NCI-H128 (cell line): ENCODE measurements at regions not wholly inside any gene's neighbourhood (a gene's known extent, or its start where the extent isn't known, plus 50 kb on each side); places are given as distances from the start of the nearest gene placed in this dataset.

Experiments
- DNase-seq: peaks from one replicate; lab custom pipeline; 2025; ENCODE audit not compliant: unreplicated experiment; lab: John Stamatoyannopoulos, UW

- DNase-seq = no peak
Observed at GRCh38 chr3:22296601-22297000, 545.6 kb upstream of the ZNF385D start.

GRCh38 chr3:22297436-22297835, 546.4 kb upstream of the ZNF385D start:
- no peak for DNase-seq

- no peak for DNase-seq
Observed at GRCh38 chr3:22306454-22306853, 555.4 kb upstream of the ZNF385D start.

GRCh38 chr3:22308871-22309270, 557.9 kb upstream of the ZNF385D start:
- no peak for DNase-seq

- DNase-seq = no peak
Observed at GRCh38 chr3:22315925-22316324, 564.9 kb upstream of the ZNF385D start.

GRCh38 chr3:22318325-22318724, 567.3 kb upstream of the ZNF385D start:
- no peak for DNase-seq

GRCh38 chr3:22319446-22319845, 568.4 kb upstream of the ZNF385D start:
- DNase-seq = no peak

GRCh38 chr3:22322861-22323260, 571.9 kb upstream of the ZNF385D start:
- DNase-seq = no peak

GRCh38 chr3:22326305-22326704, 575.3 kb upstream of the ZNF385D start:
- DNase-seq = no peak

- no peak for DNase-seq
Observed at GRCh38 chr3:22334996-22335395, 584.0 kb upstream of the ZNF385D start.

- DNase-seq = no peak
Observed at GRCh38 chr3:22349215-22349851, 598.3 kb upstream of the ZNF385D start.

GRCh38 chr3:22351806-22352205, 600.8 kb upstream of the ZNF385D start:
- DNase-seq = no peak

- DNase-seq = no peak
Observed at GRCh38 chr3:22353126-22353525, 602.1 kb upstream of the ZNF385D start.

- no peak for DNase-seq
Observed at GRCh38 chr3:22358334-22358733, 607.3 kb upstream of the ZNF385D start.

- DNase-seq = no peak
Observed at GRCh38 chr3:22360164-22360563, 609.2 kb upstream of the ZNF385D start.

- DNase-seq = no peak
Observed at GRCh38 chr3:22360970-22361369, 610.0 kb upstream of the ZNF385D start.

- DNase-seq = no peak
Observed at GRCh38 chr3:22361521-22361920, 610.5 kb upstream of the ZNF385D start.

GRCh38 chr3:22364851-22365250, 613.8 kb upstream of the ZNF385D start:
- DNase-seq = no peak

GRCh38 chr3:22366781-22367180, 615.8 kb upstream of the ZNF385D start:
- no peak for DNase-seq

- DNase-seq = no peak
Observed at GRCh38 chr3:22371036-22371435, 620.0 kb upstream of the ZNF385D start.

- DNase-seq = no peak
Observed at GRCh38 chr3:22371607-22372291, 620.7 kb upstream of the ZNF385D start.

- no peak for DNase-seq
Observed at GRCh38 chr3:22372292-22373062, 621.5 kb upstream of the ZNF385D start.
